Stimulated activated CD8-positive, alpha-beta memory T cell treated with anti-CD3 and anti-CD28 coated beads, Interleukin-4, amount 100 ng/mL, for 1 hour (primary cell): ENCODE measurements at regions not wholly inside any gene's neighbourhood (a gene's known extent, or its start where the extent isn't known, plus 50 kb on each side); places are given as distances from the start of the nearest gene placed in this dataset.
"Not testable (repeated sequence)": the region's sequence is repeated elsewhere in the genome, so short reads cannot be mapped to it uniquely, and the experiment has no call there.

ENCODE experiments used
- DNase-seq, 2 donors: peaks; one replicate each; pipeline ENCODE4 v3.0.0-alpha.2; 2020; ENCODE audit warnings: low read depth in 2 of 2, low spot score in 1 of 2

DNA sequence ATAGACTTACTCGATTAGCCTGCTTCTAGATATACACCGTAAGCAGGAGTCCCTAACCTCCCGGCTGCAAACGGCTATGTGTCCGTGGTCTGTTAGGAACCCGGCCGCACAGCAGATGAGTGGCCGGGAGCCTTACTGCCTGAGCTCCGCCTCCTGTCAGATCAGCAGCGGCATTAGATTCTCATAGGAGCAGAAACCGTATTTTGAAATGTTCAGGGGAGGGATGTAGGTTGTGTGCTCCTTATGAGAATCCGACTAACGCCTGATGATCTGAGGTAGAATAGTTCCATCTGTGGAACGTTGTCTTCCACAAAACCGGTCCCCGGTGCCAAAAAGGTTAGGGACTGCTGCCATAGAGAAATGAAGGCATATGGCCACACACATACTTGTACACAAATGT, 1491.9 kb downstream of the SLITRK5 start:
- no peak for DNase-seq

DNA sequence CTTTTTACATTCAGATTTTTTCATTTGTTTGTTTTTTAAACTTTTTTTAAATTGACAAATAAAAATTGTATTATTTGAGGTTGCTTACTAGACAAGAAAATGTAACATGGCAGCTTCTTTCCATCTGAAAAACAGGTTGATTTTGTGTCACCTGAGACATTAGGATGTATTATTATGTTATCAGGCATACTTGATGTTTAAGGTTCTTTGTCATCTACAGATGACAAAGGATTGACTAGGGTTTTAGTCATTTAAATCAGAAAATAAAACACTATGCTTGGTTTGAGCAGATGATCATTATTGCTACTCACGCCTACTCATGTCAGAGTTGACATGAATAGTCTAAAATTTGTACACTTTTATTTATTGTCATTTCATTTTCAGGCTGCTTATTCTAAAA, 1494.5 kb downstream of the SLITRK5 start:
- DNase-seq: no peak

DNA sequence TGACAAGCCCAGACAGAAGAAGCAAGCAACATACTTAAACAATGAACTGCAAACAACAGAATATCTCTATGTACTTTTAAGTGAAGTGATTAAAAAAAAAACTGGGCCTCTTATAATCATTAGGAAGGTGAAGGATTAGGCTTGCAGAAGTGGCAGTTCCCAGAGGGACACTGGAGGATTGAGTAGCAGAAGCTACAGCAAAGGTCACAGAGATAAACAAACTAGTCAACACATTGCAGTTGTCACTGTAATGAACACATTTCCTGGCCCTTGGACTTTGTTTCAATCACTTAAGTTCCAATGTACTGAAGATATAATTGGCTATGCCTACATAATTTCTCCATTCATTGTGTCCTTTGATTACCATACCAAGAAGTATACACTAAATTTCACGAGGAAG, 1498.8 kb downstream of the SLITRK5 start:
- no peak for DNase-seq

DNA sequence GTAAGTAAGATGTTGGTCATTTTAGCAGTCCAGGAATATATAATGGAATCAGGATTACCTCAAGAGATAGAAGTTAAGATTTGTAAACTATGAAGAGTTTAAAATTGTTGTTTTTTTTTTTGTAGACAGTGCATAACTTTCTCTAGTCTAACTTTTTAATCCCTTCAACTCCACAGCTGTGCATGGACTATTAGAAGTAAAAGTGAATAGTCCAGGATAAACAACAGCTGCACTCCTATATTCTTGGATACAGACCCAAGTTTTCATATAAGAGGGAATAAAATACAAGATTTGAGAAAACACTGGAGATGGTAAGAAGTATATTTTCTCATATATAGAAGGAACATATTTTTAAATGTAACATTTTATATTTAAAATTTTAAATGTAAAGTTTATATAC, 1509.9 kb downstream of the SLITRK5 start:
- no peak for DNase-seq

DNA sequence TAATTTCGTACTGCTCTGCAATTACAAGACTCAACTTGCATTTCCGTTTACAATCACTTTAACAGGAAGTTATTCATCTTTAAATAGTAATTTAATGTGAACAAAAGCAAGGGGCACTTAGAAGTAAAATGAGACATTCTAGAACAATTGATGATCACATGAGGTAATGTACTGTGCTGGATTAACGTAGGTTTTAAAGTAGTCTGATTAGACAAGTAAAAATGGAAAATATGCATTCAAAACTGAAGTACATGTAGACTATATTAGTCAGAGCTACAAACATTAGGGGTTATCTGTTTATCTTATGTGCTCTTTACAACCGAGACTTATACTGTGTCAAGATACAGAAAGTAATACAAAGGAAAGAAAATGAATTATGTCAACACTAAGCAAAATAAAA, 1528.0 kb downstream of the SLITRK5 start:
- DNase-seq: no peak

DNA sequence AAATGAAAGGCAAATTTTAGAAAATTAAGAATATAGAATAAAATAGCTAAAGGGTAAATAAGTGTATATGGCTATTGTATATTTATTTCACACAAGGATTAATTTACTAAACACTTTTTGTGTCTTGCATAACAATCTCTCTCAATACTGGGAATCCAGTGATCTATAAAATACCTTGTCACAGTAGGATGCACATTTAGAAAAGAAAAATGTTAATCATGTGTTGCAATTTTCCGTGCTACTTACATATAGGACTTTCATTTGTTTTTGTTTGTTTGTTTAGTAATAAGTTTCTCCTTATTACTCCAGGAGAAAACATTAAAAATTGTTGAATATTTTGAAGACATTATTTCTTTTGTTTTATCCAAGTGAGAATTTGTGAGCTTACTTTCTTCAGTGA, 1533.3 kb downstream of the SLITRK5 start:
- no peak for DNase-seq

DNA sequence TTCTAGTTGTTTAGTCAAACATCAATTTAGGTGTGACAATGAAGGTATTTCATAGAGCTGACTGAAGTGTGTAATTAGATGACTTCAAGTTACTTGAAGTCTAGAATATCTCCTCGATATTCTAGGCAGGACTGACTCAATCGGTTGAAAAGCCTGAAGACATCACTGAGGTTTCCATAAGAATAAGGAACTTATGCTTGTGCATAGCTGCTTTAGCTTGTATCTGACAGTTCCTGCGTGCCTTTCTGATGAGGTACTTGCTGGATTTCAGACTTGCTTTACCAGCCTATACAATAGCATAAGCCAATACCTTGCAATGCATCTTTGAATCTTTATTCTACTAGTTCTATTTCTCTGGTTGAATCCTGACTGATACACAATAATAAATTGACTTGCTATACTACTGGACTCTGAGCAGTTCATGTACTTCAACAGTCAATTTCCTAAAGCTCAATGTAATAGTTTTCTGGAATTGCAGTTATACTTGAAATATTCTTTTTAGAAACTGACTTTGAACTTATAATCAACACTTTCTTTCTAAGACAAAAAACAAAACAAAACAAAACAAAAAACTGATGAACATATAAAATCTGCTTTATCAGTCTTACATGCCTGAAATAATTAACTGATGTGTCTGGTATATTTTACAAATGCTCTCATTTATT, 1534.8 kb downstream of the SLITRK5 start:
- no peak for DNase-seq

DNA sequence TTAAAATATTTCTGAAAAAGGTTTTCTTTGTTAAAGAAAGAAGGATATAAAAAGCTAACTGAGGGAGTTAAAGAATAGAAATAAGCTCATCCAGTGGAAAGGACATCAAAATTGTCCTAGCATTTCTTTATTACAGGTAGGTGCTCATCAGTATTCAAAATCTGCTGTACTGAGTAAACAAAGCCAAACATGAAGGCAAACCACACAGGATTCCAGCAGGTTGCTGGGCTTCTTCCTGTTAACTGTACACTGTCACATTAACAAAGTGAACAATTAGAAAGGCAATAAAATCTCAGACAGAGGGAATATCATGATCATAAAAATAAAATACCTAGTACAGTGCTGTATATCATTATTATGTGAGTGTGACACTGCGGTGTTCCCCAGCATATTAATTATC, 1541.0 kb downstream of the SLITRK5 start:
- DNase-seq: no peak

DNA sequence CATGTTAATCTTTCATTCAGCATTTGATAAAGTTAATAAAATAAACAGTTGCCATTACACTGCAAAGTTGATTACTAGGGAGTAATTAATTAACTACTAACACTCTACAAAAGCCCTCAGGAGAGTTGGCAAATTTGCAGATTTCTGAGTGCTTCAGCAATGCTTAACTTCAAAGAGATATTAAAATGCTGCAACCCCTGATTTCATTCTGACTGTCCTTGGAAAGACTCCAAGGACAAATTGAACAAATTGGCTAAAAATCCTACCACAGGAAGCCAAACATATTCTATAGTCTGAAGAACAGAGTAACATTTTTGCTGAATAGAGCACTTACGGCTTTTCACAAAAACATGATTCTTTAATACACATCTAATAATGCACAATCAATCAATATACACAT, 1543.0 kb downstream of the SLITRK5 start:
- no peak for DNase-seq

DNA sequence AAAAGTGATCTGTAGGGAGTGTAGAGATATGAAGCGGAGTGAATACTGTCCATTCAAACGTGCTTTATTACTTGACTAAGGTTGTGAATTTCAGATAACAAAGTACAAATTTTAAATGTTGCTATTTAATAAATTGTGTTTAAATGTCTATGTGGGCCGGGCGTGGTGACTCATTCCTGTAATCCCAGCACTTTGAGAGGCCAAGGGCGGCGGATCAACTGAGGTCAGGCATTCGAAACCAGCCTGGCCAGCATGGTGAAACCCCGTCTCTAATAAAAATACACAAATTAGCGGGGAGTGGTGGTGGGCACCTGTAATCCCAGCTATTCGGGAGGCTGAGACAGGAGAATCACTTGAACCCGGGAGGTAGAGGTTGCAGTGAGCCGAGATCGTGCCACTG, 1544.1 kb downstream of the SLITRK5 start:
- DNase-seq: not testable (repeated sequence)

DNA sequence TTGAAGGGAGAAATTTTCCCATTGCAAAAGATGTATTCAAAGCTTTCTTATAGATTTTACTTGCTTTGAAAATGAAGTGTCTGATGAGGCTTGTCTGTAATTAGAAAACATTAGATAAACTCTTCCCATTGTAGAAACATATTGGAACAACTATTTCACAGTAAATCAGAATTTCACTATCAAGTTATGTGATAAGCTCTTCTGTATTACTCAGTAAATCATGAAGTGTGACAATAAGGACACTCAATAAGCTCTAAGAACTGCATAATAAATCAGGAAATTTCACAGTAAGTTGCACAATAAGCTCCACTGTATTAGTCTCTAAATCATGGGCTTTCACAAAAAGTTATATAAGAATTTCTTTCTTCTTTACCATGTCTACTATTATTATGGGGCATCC, 1546.6 kb downstream of the SLITRK5 start:
- no peak for DNase-seq

DNA sequence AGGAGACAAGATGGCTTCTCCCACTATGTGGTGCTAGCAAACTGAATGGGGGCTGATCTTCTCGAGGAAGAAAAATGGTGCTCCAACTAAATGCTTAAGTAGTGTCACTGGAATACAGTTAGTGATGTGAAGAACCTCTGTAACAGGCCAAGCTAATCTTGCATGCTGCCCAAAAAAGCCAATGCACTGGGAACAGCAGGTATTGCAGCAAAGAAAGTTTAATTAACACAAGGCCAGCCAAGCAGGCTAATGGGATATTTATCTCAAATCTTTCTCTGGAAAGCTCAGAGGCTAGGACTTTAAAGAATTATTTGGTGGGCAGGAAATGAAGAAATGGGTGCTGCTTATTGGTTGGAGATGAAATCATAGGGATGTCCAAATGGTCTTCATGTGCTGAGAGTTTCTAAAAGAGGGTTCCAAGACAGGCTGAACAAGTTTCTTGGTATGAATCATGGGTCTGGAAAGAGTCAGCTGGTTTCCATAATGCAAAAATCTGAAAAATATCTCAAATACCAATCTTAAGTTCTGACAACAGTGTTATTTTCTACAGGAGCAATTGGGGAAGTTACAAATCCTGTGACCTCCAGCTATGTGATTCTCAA, 1550.5 kb downstream of the SLITRK5 start:
- no peak for DNase-seq

DNA sequence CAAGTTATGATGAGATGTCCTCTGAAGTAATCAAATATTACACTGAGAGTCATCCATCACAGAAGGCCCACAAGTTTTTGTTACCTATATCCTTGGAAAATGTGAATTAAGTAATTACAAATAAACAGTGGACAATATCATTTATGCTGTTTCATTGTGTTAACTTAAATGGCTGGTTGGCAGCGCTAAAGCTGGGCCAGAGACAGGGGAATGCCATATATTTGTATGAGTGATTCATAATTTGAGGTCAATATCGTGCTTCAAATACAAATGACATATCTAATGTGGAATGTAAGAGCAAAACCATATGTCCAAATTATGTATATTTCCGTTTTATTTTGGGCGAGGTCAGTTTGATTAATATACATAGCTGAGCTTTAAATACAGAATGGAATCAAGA, 1556.2 kb downstream of the SLITRK5 start:
- no peak for DNase-seq

DNA sequence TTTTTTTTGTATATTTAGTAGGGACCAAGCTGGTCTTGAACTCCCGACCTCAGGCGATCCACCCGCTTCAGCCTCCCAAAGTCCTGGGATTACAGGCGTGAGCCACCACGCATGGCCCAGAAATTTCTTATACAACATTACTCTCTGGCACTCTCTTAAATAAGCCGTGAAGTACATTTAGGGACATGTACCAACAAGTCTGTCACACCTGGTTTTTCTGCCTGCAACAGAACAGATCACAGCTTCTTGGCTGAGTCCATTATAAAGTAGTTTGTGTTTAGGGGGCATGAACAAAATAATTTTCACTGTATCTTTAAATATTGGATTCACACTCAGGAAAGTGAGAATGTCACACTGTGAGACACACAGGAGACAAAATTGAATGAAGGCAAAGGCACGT, 1567.3 kb downstream of the SLITRK5 start:
- no peak for DNase-seq

DNA sequence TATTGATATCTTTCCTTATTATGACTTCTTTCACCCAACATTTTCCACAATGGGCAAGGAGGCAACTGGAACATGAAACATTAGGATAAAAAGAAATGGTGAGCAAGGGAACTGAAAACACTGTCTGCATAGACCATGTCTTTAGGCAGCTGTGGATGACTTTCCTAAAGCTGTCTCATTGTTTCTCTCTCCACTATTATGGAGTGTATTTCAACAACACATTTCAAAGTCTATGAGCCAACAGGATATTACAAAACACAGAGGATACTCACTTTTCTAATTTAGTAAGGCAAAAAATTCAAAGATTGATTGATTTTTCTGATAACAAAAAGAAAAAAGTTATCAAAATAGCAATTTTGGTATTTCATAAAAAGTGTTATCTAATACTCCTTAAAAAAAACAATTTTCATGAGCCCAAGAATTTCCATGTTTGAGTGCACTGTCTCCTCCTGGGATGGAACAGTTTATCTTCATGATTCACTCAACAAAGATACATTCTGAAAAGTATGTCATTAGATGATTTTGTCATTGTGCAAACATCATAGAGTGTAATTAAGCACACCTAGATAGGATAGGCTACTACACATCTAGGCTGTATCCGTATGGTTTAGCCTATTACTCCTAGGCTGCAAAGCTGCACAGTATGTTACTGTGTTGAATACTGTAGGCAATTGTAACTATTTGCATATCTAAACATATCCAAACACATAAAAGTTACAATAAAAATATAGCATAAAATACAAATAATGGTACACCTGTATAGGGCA, 1568.4 kb downstream of the SLITRK5 start:
- DNase-seq: no peak

DNA sequence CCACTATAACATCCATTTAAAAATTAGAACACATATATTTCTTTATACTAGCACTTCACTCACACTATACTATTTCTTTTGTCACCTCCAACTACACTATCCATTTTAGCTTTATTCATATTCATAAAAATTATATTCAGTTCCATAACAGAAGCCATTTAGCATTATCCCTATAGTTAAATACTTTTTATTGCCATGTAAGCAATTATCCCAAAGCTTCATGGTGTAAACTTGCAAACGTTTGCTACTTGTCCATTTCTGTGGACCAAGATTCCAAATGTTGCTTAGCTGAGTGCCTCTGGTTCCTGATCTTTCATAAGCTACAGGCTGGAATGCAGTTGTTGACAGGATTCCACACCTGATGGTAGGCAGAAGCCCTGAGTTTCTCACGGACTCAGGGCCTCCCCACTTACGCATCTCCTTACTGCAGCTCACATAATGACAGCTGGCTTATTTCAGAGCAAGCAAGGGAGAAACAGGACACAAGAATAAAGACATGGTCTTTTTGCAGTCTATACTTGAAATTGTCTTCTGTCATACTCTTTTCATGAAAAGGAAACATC, 1584.8 kb downstream of the SLITRK5 start:
- DNase-seq: no peak

DNA sequence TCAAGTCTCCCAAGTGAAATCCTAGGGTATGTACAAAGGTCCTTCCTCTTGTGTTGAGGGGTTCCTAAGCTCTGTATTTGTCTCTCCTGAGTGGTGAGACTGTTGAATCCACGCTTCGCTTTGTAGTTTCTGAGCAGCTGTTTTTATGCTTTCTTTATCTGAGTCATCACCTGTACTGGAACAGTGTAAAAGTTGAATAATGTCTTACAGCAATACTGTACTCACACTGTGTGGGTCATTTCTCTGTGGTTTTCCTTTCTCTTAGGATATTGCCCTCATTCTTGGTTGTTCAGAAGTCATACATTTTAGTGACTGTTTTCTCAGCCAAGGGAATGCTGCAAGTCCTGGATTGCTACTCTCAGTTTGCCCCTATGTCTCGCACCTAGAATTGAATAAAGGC, 1596.6 kb downstream of the SLITRK5 start:
- no peak for DNase-seq

DNA sequence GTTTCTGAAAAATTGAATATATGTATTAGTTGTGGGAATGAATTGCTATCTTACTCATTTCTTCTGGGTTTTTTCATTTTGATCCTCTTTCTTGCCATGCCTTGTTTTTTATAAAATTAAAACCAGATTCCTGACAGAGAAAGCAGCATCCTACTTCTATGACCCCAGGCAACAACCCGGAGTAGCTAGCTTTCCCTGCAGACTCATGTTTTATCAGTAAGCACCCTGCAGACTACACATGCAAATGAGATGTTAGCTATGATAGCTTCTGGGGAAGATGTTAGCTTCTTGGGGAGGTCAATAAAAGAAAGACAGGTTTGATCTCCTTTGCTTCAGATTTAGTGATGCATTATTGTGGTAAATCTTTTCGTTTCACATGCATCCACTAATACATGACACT, 1598.6 kb downstream of the SLITRK5 start:
- no peak for DNase-seq

DNA sequence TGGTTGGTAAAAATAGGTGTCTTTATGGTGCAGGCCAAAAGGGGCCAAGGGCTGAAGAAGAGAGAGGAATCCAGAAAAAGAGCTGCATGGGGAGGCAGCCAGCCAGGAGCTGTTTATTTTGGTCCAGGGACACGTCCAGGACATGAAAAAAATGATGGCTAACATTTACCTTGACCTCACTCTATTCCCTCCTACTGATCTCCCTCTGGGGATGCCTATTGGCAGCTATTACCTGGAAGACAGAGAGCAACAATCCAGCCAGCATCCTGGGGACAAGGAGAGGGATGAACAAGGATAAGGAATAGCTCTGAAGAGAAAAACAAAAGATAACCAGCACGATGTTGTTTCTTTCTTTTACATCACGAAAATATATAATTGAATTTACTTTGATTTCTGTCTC, 1599.6 kb downstream of the SLITRK5 start:
- DNase-seq: no peak

DNA sequence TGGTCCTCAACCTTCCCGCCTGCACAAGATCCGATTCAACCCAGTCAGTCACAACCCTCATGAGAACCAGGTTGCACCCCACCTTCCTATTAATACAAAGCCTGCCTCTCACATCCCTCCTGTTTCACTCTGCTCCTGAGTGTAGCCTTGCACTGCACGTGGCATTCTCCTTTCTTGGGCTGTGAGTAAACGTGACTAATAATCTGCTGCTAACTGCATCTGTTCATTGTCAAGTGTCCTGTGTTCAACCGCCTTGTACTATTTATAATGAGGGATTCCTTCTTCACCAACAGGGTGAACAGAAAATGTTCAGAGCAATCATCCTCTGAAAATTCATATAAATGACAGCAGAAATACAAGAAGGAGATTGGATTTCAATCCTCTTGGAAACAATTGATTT, 1608.2 kb downstream of the SLITRK5 start:
- DNase-seq: no peak

DNA sequence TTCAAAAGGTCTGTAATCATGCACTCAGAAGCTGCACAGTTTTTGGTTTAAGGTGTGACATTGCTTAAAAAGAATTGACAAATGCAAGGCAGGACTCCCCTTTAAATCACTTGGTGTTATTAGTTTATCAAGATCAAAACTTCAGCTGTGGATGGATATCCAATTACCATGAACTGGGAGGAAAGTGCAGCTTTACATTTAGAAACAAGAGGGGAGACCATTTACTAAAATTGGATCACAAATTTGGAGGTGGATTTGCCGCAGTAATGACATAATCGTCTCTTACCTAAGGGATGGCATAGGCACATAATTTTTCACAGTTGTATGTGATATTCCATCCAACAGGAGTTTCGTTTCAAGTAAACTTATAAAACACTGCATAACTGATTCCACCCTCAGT, 1610.2 kb downstream of the SLITRK5 start:
- no peak for DNase-seq

DNA sequence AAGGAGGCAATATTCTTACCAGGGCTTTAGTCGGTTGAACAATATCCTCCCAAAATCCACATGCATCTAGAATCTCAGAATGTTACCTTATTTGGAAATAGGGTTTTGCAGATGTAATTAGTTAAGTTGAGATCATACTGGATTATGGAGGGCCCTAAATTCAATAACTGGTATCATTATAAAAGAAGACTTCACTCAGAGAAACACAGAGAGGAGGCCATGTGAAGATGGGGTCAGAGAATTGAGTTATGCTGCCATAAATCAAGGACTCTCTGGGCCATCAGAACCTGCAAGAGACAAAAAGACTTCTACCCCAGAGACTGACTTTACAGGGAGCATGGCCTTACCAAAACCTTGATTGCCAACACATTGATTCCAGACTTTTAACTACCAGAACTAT, 1611.1 kb downstream of the SLITRK5 start:
- no peak for DNase-seq
